GM10248 (cell line): ENCODE measurements at regions not wholly inside any gene's neighbourhood (a gene's known extent, or its start where the extent isn't known, plus 50 kb on each side); places are given as distances from the start of the nearest gene placed in this dataset.

Source experiments
- CTCF ChIA-PET: fragments of 300-600 bp; sonication (Branson Sonifier 250); formaldehyde crosslinking; extraction: SDS; loops from one replicate; lab custom pipeline; 2021; ENCODE audit warnings: antibody characterized with exemption; lab: Yijun Ruan, JAX
- POLR2A ChIA-PET: fragments of 350-650 bp; sonication (Branson Sonifier 250); formaldehyde crosslinking; extraction: SDS; loops from one replicate; lab custom pipeline; 2020; ENCODE audit warnings: antibody characterized with exemption; lab: Yijun Ruan, JAX
- DNase-seq: peaks from one replicate; pipeline ENCODE4 v3.0.0; 2012; ENCODE audit errors: extremely low spot score
- TF ChIP-seq, protein P1 (sequence below): IDR thresholded peaks from 2 replicates; pipeline ENCODE4 v1.5.1; 2012; ENCODE audit warnings: mild to moderate bottlenecking, low read depth; ENCODE audit errors: extremely low read depth, missing control alignments, control extremely low read depth

DNA sequence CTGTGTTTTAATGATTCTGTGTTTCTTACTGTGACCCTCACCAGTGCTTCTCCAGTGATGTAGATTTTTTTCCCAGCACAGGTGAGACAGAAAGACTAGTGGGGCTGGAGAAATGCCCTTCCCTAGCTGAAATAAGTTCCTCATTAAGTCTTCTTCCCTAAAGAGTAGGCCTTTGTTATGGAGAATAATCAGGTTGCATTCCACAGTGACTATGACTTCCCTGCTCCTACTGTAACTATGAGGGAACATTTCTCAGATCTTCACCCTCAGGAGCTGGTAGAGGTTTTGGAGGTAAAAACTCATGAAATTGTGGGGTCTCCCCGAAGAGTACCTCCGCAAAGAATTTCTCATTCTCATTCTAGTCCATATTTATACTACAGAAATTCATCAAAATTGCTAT lies 286.2 kb downstream of the GRB14 start:
- POLR2A ChIA-PET, result no interaction called here
- no peak for DNase-seq

DNA sequence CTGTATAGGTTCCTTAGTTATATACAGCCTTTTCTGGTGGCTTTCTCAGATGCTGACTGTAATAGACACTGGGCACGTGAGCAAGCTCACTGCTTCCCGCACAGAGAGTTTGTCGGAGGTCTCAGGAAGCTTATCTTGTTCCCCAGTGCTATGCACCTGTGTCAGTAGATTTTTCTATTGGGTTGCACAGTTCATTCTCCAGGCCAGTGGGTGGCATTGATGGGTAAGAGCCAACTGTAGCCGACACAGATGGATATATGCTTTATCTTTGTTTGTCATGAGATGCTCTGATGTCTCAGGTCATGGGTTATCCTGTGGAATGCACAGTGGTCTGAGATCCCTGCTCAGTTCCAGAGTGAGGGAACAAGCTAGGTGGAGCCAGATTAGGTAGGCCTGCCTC lies 293.0 kb downstream of the GRB14 start:
- TF ChIP-seq, protein P1, sequence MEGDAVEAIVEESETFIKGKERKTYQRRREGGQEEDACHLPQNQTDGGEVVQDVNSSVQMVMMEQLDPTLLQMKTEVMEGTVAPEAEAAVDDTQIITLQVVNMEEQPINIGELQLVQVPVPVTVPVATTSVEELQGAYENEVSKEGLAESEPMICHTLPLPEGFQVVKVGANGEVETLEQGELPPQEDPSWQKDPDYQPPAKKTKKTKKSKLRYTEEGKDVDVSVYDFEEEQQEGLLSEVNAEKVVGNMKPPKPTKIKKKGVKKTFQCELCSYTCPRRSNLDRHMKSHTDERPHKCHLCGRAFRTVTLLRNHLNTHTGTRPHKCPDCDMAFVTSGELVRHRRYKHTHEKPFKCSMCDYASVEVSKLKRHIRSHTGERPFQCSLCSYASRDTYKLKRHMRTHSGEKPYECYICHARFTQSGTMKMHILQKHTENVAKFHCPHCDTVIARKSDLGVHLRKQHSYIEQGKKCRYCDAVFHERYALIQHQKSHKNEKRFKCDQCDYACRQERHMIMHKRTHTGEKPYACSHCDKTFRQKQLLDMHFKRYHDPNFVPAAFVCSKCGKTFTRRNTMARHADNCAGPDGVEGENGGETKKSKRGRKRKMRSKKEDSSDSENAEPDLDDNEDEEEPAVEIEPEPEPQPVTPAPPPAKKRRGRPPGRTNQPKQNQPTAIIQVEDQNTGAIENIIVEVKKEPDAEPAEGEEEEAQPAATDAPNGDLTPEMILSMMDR, result no peak
- no peak for DNase-seq
- ChIA-PET CTCF (no interaction called here), POLR2A (no interaction called here)

More for the DNA sequence above, 286.2 kb downstream of the GRB14 start:
- TF ChIP-seq, protein P1, result no peak
- CTCF ChIA-PET, result interaction anchor here (0.9 kb wide), 1 partner anchor 15 kb away, joined by 3 read pairs; no protein-coding TSS in a partner anchor

DNA sequence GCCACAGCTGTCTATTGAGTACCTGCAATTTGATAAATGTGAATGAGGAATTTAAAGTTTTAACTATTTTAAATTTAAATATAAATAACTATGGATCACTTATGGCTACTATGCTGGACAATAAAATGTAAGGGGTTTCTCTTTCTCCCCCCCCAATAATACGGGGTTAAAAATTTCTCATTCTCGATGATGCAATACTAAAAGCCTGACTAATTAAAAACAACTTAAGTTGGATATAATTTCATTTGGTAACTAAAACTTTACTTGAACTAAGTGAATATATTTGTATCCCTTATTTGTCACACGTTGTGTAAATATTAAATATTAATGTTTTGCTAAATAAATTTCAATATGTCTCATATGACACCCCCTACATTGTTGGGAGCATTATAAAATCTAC lies 297.3 kb downstream of the GRB14 start:
- no peak for DNase-seq
- TF ChIP-seq, protein P1, result no peak
- POLR2A ChIA-PET, result no interaction called here
- CTCF ChIA-PET, result no interaction called here

DNA sequence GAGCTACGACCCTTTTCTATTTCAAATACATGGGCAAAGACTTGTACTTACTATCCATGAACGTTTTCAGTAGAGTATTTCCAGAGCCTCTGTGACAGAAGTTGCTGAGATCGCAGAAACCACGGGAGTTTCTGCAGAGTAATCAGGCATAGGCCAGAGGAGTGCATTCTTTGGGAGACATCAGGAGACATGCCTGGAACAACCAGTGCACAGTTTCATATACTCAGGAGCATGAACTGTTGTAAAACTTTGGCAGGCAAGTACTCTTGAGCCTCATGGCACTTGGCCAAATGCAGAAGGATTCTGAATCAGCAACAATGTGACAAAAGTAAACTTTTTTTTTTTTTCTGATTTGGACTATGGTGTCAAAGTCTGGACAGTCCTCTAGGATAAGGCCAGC lies 307.1 kb downstream of the GRB14 start:
- TF ChIP-seq, protein P1, result no peak
- ChIA-PET CTCF (interaction anchor here (1.2 kb wide), 1 partner anchor 23 kb away, joined by 3 read pairs; no protein-coding TSS in a partner anchor), POLR2A (no interaction called here)
- no peak for DNase-seq

DNA sequence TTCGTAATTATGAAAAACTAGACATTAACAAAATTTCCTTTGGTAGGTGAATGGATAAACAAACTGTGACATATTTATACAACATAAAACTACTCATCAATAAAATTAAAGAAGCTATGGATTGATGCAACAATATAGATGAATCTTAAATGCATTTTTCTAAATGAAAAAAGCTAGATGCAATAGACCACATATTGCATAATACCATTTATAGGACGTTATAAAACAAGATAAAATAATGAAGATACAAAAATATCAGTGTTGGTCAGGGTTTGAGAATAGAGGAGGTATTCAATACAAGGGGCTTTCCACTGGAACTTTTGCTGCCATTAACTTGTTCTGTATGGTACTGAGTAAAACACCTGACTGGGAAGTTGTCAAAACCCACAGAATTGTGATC lies 314.4 kb downstream of the GRB14 start:
- DNase-seq, result no peak
- ChIA-PET CTCF (no interaction called here), POLR2A (no interaction called here)
- TF ChIP-seq, protein P1, result no peak

DNA sequence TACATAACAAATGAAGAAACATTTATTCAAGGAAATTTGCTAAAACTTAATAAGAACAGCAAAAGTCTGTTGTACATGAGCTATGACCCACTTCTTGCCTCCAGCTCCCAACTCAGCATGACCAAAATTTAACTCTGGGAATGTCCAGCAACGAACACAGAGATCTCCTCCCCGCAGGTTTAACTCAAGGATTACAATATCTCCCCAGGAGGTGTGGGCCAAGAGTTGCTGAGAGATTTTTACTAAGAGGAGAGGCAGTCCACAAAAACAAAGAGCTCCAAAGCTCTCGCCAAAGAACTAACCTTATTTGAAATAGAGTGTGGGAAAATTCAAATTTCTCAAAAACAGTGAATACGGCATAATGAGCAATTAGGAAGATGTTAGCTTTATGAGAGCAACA lies 318.5 kb downstream of the GRB14 start:
- TF ChIP-seq, protein P1, result no peak
- CTCF ChIA-PET, result interaction anchor here (1.1 kb wide), 1 partner anchor 8 kb away, joined by 4 read pairs; no protein-coding TSS in a partner anchor
- POLR2A ChIA-PET, result no interaction called here
- no peak for DNase-seq
